ENCODE measurements at regions not wholly inside any gene's neighbourhood (a gene's known extent, or its start where the extent isn't known, plus 50 kb on each side); places are given as distances from the start of the nearest gene placed in this dataset.

DNA sequence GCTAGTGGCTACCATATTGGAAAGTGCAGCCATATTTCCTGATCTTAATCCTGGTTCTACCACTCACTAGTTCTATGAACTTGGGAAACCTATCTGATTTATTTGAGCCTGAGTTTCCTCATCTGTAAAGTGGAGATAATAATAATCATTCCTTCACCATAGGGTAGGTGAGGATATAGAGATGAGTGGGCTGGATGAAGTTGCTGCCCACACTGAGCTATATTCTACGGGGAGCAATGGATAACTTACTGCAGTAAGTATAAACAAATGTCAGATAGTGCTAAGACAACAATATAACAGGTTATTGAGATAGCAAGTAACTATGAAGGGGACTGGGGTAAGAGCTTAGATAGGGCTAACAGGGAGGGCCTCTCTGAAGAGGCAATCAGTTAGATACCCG, 251.5 kb upstream of the ADAMTS9 start:
- no peak overlapping the region for H3K4me3 Mint-ChIP-seq
- ATAC-seq (no peak), DNase-seq (no peak)
- no peak overlapping the region for H3K27ac Mint-ChIP-seq
- H3K4me1 Mint-ChIP-seq (ENCODE audit: low read depth), result no peaks in the 10 kb centered on the region
- ChIA-PET POLR2A (no interaction called here), CTCF (no interaction called here)
- H3K36me3 Mint-ChIP-seq (ENCODE audit: low read depth), result no peaks in the 10 kb centered on the region
- H3K27me3 Mint-ChIP-seq, result no peaks in the 10 kb centered on the region
- intact Hi-C loops (cut with micrococcal nuclease), result no loop called here
- H3K9me3 Mint-ChIP-seq, result peaks cover 5% of the 10 kb centered on the region
- TF ChIP-seq, protein P1, sequence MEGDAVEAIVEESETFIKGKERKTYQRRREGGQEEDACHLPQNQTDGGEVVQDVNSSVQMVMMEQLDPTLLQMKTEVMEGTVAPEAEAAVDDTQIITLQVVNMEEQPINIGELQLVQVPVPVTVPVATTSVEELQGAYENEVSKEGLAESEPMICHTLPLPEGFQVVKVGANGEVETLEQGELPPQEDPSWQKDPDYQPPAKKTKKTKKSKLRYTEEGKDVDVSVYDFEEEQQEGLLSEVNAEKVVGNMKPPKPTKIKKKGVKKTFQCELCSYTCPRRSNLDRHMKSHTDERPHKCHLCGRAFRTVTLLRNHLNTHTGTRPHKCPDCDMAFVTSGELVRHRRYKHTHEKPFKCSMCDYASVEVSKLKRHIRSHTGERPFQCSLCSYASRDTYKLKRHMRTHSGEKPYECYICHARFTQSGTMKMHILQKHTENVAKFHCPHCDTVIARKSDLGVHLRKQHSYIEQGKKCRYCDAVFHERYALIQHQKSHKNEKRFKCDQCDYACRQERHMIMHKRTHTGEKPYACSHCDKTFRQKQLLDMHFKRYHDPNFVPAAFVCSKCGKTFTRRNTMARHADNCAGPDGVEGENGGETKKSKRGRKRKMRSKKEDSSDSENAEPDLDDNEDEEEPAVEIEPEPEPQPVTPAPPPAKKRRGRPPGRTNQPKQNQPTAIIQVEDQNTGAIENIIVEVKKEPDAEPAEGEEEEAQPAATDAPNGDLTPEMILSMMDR (IDR thresholded peaks at IDR 0.05), result no peak

DNA sequence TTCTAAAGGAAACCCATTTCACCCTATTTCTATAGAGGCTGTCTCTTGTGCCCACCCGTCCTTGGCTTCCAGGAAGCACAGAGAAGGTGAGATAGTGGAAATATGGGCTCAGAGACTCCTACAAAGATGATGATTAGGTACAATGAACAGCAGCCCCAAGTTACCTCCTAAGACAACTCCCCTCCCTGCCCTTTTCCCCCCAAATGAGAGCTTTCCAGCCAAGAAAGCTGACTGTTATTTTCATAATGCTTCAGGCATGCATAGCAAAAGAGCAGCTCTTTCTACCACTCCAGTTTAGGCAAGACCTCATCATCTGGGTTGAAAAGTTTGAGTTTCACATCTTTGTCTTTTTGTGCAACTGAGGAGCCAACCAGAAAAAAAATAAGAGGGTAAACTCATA, 248.8 kb upstream of the ADAMTS9 start:
- H3K4me1 Mint-ChIP-seq (ENCODE audit: low read depth), result no peaks in the 10 kb centered on the region
- H3K9me3 Mint-ChIP-seq, result peaks cover 16% of the 10 kb centered on the region
- H3K27ac Mint-ChIP-seq, result no peak overlapping the region
- TF ChIP-seq, protein P1 (IDR thresholded peaks at IDR 0.05), result no peak
- H3K4me3 Mint-ChIP-seq, result no peak overlapping the region
- ATAC-seq (no peak), DNase-seq (no peak)
- H3K27me3 Mint-ChIP-seq, result no peaks in the 10 kb centered on the region
- ChIA-PET CTCF (interaction anchor here (1.3 kb wide), 1 partner anchor 19 kb away, joined by 3 read pairs; no protein-coding TSS in a partner anchor), POLR2A (no interaction called here)
- H3K36me3 Mint-ChIP-seq (ENCODE audit: low read depth), result no peaks in the 10 kb centered on the region
- intact Hi-C loops (cut with micrococcal nuclease), result no loop called here

DNA sequence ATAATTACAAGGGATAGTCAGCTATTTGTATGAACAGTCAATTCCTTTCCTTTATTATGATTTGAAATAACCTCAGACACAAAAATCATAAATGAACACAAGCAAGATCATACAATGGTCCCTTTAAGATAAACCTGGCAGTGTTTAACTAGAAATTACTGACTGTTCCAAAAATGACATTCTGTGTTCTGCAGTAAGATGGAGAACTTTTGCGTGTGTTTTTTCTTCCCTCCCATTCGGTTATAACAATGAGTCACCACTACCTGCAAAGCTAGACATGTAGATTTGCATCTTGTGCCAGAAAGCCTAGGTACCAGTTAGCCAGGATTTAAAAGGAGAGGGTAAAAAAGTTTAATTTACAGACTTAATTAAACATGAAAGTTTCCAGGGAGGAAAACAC, 248.2 kb upstream of the ADAMTS9 start:
- Mint-ChIP-seq H3K27me3 (no peaks in the 10 kb centered on the region), H3K36me3 (ENCODE audit: low read depth) (no peaks in the 10 kb centered on the region), H3K27ac (no peak overlapping the region), H3K9me3 (peaks cover 16% of the 10 kb centered on the region), H3K4me3 (no peak overlapping the region), H3K4me1 (ENCODE audit: low read depth) (no peaks in the 10 kb centered on the region)
- ChIA-PET POLR2A (no interaction called here), CTCF (interaction anchor here (1.3 kb wide), 1 partner anchor 20 kb away, joined by 3 read pairs; no protein-coding TSS in a partner anchor)
- TF ChIP-seq, protein P1 (IDR thresholded peaks at IDR 0.05), result no peak
- no peak for DNase-seq
- intact Hi-C loops (cut with micrococcal nuclease), result no loop called here
- ATAC-seq, result no peak

DNA sequence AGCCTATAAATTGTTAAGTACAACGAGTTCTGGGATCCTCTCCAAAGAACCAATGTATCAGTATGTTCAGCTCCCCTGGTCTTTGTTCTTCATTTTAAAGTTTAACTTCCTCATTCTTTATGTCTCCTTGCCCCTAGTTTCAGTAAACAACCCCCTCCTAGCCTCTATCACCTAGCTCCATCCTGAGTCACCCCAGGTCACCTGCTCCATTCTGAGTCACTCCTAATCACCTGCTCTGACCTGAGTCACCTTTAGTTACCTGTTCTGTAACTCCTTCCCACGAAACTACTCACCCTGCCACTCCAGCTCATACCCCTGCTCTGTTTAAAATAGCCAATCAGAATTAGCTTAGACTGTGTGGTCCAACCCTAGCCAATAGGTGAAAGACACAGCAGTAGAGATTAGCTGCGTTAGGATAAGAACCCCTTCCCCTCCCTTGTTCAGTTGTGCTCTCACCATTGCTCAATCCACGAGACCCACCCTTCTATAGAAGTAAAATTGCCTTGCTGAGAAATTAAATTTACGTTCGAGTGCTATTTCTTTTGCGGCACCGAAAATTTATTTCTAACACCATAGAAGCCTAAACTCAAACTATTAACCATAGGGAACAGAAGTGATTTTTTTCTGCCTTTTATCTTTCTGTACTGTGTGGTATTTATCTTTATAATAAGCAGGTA, 245.0 kb upstream of the ADAMTS9 start:
- DNase-seq, result no peak
- ChIA-PET POLR2A (no interaction called here), CTCF (no interaction called here)
- intact Hi-C loops (cut with micrococcal nuclease), result no loop called here
- no peak for ATAC-seq
- H3K4me3 Mint-ChIP-seq, result no peak overlapping the region
- H3K27me3 Mint-ChIP-seq, result no peaks in the 10 kb centered on the region
- TF ChIP-seq, protein P1 (IDR thresholded peaks at IDR 0.05), result no peak
- H3K9me3 Mint-ChIP-seq, result peaks cover 19% of the 10 kb centered on the region
- H3K27ac Mint-ChIP-seq, result no peak overlapping the region
- H3K4me1 Mint-ChIP-seq (ENCODE audit: low read depth), result no peaks in the 10 kb centered on the region
- H3K36me3 Mint-ChIP-seq (ENCODE audit: low read depth), result no peaks in the 10 kb centered on the region

DNA sequence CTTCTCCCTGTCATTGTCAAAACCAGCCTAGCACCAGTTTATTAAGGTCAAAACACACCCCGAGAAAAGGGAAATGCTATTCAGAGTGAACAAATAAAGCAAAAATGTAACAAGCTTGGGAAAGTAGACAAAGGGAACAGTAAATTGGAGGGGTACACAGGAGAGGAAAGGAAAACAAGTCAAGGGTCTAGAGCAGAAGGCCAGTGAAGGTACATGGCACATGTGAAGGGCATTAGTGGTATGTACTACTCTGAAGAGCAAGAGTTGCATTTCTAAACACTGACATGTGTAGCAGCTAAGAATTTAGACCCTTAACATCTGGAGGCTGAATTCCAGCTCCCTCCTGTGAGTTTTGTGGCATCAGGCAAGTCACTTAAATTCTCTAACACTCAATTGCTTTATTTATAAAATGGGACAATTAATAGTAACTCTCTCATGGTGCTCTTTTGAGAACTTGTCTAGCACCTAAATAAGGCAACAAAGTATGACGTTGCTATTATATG, 244.3 kb upstream of the ADAMTS9 start:
- intact Hi-C loops (cut with micrococcal nuclease), result no loop called here
- ATAC-seq (no peak), DNase-seq (no peak)
- CTCF ChIA-PET, result no interaction called here
- TF ChIP-seq, protein P1 (IDR thresholded peaks at IDR 0.05), result no peak
- Mint-ChIP-seq H3K4me3 (no peak overlapping the region), H3K4me1 (ENCODE audit: low read depth) (no peaks in the 10 kb centered on the region), H3K27me3 (no peaks in the 10 kb centered on the region), H3K36me3 (ENCODE audit: low read depth) (no peaks in the 10 kb centered on the region), H3K27ac (no peak overlapping the region), H3K9me3 (peaks cover 19% of the 10 kb centered on the region)
- POLR2A ChIA-PET, result no interaction called here
